ENCODE measurements at regions not wholly inside any gene's neighbourhood (a gene's known extent, or its start where the extent isn't known, plus 50 kb on each side); places are given as distances from the start of the nearest gene placed in this dataset.

DNA sequence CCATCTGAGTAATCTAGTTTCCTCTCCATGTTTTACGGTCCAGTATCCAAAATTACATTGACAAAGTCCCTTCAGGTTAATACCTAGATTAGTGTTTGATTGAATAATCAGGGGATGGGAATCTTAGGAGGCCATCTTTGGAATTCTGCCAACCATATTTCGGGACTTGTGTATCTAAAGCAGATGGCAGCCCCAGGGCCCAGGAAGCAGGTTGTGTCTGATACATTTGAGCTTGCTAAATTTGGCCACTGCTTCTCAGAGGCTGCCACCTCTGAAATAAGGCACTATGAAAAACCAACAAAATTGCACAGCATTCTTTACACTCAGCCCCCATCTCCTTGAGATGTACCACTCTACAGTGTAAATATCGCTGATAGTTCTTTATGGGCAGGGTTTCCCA, 102.1 kb downstream of the ASB9 start:
- no peak overlapping the region for H3K4me3 ChIP-seq (replicated peaks in 1 of 3; ENCODE audit: insufficient read depth in 1 of 3, low read depth in 2 of 3, low read length in 3 of 3)
- no peaks in the 10 kb centered on the region for H3K79me2 ChIP-seq (ENCODE audit: insufficient read depth, low read length)
- no peak for DNase-seq (ENCODE audit: low spot score)
- H2AFZ ChIP-seq (ENCODE audit: low read length): no peak overlapping the region
- no peak for ATAC-seq
- H3K9me3 ChIP-seq (ENCODE audit: low read length): no peaks in the 10 kb centered on the region
- no peak overlapping the region for H3K9ac ChIP-seq (ENCODE audit: insufficient read depth, low read depth, low read length)
- H3K4me2 ChIP-seq (ENCODE audit: low read depth, low read length): no peak overlapping the region
- no peak overlapping the region for H3K27ac ChIP-seq (ENCODE audit: extremely low read length, insufficient read depth, low read length)
- no peak for FAIRE-seq
- H4K20me1 ChIP-seq (ENCODE audit: insufficient read depth, low read length): no peaks in the 10 kb centered on the region
- BruUV-seq (replicated peaks): no TSS peak
- no peaks in the 10 kb centered on the region for H3K27me3 ChIP-seq (ENCODE audit: control insufficient read depth in 1 of 2, insufficient read depth in 2 of 2, low read length in 2 of 2)
- POLR2A ChIA-PET: no interaction called here
- H3K4me1 ChIP-seq (ENCODE audit: insufficient read depth, low read length): no peaks in the 10 kb centered on the region
- TF ChIP-seq SMARCC2 (IDR thresholded peaks at IDR 0.05) (no peak), POLR2A (IDR thresholded peaks at IDR 0.05; ENCODE audit: insufficient read depth in 1 of 2, low read depth in 2 of 2, low read length in 2 of 2) (no peak), KLF9 (CRISPR knock-in tag; IDR thresholded peaks at IDR 0.05; ENCODE audit: low read depth) (no peak), GATAD1 (CRISPR knock-in tag; IDR thresholded peaks at IDR 0.05) (no peak), EHMT2 (IDR thresholded peaks at IDR 0.05; ENCODE audit: borderline replicate concordance, low read depth, low read length) (no peak), GABPB1 (CRISPR knock-in tag; IDR thresholded peaks at IDR 0.05) (no peak), SIX1 (CRISPR knock-in tag; IDR thresholded peaks at IDR 0.05; ENCODE audit: borderline replicate concordance) (no peak), RELA (CRISPR knock-in tag; IDR thresholded peaks at IDR 0.05) (no peak), MAFF (IDR thresholded peaks at IDR 0.05; ENCODE audit: low read depth, low read length) (no peak), FOXK2 (IDR thresholded peaks at IDR 0.05) (no peak), ZNF629 (CRISPR knock-in tag; conservative IDR thresholded peaks at IDR 0.05) (no peak), CCAR2 (optimal IDR thresholded peaks at IDR 0.05; ENCODE audit: low read depth, low read length) (no peak)
- TF ChIP-seq, protein P1, sequence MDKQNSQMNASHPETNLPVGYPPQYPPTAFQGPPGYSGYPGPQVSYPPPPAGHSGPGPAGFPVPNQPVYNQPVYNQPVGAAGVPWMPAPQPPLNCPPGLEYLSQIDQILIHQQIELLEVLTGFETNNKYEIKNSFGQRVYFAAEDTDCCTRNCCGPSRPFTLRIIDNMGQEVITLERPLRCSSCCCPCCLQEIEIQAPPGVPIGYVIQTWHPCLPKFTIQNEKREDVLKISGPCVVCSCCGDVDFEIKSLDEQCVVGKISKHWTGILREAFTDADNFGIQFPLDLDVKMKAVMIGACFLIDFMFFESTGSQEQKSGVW (CRISPR knock-in tag; IDR thresholded peaks at IDR 0.05; ENCODE audit: borderline replicate concordance): no peak
- TF ChIP-seq, protein P2, sequence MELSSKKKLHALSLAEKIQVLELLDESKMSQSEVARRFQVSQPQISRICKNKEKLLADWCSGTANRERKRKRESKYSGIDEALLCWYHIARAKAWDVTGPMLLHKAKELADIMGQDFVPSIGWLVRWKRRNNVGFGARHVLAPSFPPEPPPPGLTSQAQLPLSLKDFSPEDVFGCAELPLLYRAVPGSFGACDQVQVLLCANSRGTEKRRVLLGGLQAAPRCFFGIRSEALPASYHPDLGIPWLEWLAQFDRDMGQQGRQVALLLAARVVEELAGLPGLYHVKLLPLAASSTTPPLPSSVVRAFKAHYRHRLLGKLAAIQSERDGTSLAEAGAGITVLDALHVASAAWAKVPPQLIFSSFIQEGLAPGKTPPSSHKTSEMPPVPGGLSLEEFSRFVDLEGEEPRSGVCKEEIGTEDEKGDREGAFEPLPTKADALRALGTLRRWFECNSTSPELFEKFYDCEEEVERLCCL (CRISPR knock-in tag; IDR thresholded peaks at IDR 0.05; ENCODE audit: borderline replicate concordance): no peak
- TF ChIP-seq, protein P3, sequence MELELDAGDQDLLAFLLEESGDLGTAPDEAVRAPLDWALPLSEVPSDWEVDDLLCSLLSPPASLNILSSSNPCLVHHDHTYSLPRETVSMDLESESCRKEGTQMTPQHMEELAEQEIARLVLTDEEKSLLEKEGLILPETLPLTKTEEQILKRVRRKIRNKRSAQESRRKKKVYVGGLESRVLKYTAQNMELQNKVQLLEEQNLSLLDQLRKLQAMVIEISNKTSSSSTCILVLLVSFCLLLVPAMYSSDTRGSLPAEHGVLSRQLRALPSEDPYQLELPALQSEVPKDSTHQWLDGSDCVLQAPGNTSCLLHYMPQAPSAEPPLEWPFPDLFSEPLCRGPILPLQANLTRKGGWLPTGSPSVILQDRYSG (CRISPR knock-in tag; IDR thresholded peaks at IDR 0.05): no peak
- TF ChIP-seq, protein P4, sequence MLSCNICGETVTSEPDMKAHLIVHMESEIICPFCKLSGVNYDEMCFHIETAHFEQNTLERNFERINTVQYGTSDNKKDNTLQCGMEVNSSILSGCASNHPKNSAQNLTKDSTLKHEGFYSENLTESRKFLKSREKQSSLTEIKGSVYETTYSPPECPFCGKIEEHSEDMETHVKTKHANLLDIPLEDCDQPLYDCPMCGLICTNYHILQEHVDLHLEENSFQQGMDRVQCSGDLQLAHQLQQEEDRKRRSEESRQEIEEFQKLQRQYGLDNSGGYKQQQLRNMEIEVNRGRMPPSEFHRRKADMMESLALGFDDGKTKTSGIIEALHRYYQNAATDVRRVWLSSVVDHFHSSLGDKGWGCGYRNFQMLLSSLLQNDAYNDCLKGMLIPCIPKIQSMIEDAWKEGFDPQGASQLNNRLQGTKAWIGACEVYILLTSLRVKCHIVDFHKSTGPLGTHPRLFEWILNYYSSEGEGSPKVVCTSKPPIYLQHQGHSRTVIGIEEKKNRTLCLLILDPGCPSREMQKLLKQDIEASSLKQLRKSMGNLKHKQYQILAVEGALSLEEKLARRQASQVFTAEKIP (CRISPR knock-in tag; IDR thresholded peaks at IDR 0.05; ENCODE audit: borderline replicate concordance): no peak
- TF ChIP-seq, protein P5, sequence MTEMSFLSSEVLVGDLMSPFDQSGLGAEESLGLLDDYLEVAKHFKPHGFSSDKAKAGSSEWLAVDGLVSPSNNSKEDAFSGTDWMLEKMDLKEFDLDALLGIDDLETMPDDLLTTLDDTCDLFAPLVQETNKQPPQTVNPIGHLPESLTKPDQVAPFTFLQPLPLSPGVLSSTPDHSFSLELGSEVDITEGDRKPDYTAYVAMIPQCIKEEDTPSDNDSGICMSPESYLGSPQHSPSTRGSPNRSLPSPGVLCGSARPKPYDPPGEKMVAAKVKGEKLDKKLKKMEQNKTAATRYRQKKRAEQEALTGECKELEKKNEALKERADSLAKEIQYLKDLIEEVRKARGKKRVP (CRISPR knock-in tag; IDR thresholded peaks at IDR 0.05): no peak
- 38% methylated on average over 2 of the region's 3 CpGs for whole genome bisulfite sequencing (ENCODE audit: low lambda C conversion rate)
- H3K36me3 ChIP-seq (replicated peaks in 1 of 2; ENCODE audit: control insufficient read depth in 1 of 2, insufficient read depth in 2 of 2, low read length in 2 of 2): no peaks in the 10 kb centered on the region
- in situ Hi-C loops (cut with HindIII; ENCODE audit: extremely low pct_ligation_motif_present, low pct_unique_long_range_greater_than_20kb) (no loop called here), intact Hi-C loops (cut with micrococcal nuclease; ENCODE audit: unreplicated experiment) (no loop called here)
- CTCF ChIA-PET (ENCODE audit: low intra/inter-chr PET ratio, low total read pairs): no interaction called here

Measured in HepG2 (cell line).